HEK293T (cell line): ENCODE measurements at regions not wholly inside any gene's neighbourhood (a gene's known extent, or its start where the extent isn't known, plus 50 kb on each side); places are given as distances from the start of the nearest gene placed in this dataset.

Experiments
- CTCF ChIA-PET: fragments of 350-600 bp; formaldehyde crosslinking; extraction: SDS; loops from one replicate; lab custom pipeline; 2021; ENCODE audit warnings: antibody characterized with exemption, inconsistent platforms; lab: Yijun Ruan, JAX
- POLR2A ChIA-PET: fragments of 350-600 bp; formaldehyde crosslinking; extraction: SDS; loops from one replicate; lab custom pipeline; 2020; ENCODE audit warnings: antibody characterized with exemption, inconsistent platforms; lab: Yijun Ruan, JAX
- DNase-seq: peaks from one replicate; pipeline ENCODE4 v3.0.0; 2012; ENCODE audit warnings: mixed read lengths; ENCODE audit errors: extremely low spot score
- ARNT ChIP-seq: fragments of 450-650 bp; IDR thresholded peaks from 2 replicates; pipeline ENCODE4 v1.6.1; 2017; ENCODE audit warnings: mild to moderate bottlenecking
- BHLHE40 ChIP-seq: fragments of 450-650 bp; IDR thresholded peaks from 2 replicates; pipeline ENCODE4 v1.6.1; 2016; ENCODE audit warnings: mild to moderate bottlenecking, moderate library complexity, borderline replicate concordance
- CTBP1 ChIP-seq: fragments of 450-650 bp; IDR thresholded peaks from 2 replicates; pipeline ENCODE4 v1.6.1; 2016; ENCODE audit warnings: borderline replicate concordance
- ELF4 ChIP-seq: fragments of 450-650 bp; IDR thresholded peaks from 2 replicates; pipeline ENCODE4 v1.6.1; 2017; ENCODE audit warnings: antibody characterized with exemption
- FOXA1 ChIP-seq: fragments of 450-650 bp; IDR thresholded peaks from 2 replicates; pipeline ENCODE4 v1.6.1; 2016; ENCODE audit warnings: mild to moderate bottlenecking
- FOXK2 ChIP-seq: fragments of 450-650 bp; IDR thresholded peaks from 2 replicates; pipeline ENCODE4 v1.6.1; 2016; ENCODE audit warnings: mild to moderate bottlenecking
- FOXM1 ChIP-seq: fragments of 450-650 bp; IDR thresholded peaks from 2 replicates; pipeline ENCODE4 v1.6.1; 2017; ENCODE audit warnings: mild to moderate bottlenecking, borderline replicate concordance
- HDGF ChIP-seq: fragments of 450-650 bp; IDR thresholded peaks from 2 replicates; pipeline ENCODE4 v1.6.1; 2017; ENCODE audit warnings: antibody characterized with exemption, borderline replicate concordance
- L3MBTL2 ChIP-seq: fragments of 450-650 bp; conservative IDR thresholded peaks from 2 replicates; pipeline ENCODE4 v1.6.1; 2016; ENCODE audit warnings: mild to moderate bottlenecking
- LEF1 ChIP-seq: fragments of 450-650 bp; IDR thresholded peaks from 2 replicates; pipeline ENCODE4 v1.6.1; 2017; ENCODE audit warnings: mild to moderate bottlenecking, borderline replicate concordance
- NFRKB ChIP-seq: fragments of 450-650 bp; IDR thresholded peaks from 2 replicates; pipeline ENCODE4 v1.6.1; 2016; ENCODE audit warnings: mild to moderate bottlenecking, moderate library complexity
- PKNOX1 ChIP-seq: fragments of 450-650 bp; IDR thresholded peaks from 2 replicates; pipeline ENCODE4 v1.6.1; 2016
- SP1 ChIP-seq: fragments of 450-650 bp; IDR thresholded peaks from 2 replicates; pipeline ENCODE4 v1.6.1; 2017
- SUZ12 ChIP-seq: fragments of 450-650 bp; IDR thresholded peaks from 2 replicates; pipeline ENCODE4 v1.6.1; 2016; ENCODE audit warnings: mild to moderate bottlenecking
- TARDBP ChIP-seq: fragments of 450-650 bp; IDR thresholded peaks from 2 replicates; pipeline ENCODE4 v1.6.1; 2016
- ZNF384 ChIP-seq: fragments of 450-650 bp; IDR thresholded peaks from 2 replicates; pipeline ENCODE4 v1.6.1; 2016

- ChIA-PET POLR2A (no interaction called here), CTCF (no interaction called here)
- DNase-seq: no peak
- TF ChIP-seq PKNOX1: no peak
- TF ChIP-seq SP1: no peak
- TF ChIP-seq NFRKB: no peak
- no peak for TF ChIP-seq BHLHE40
- no peak for TF ChIP-seq ARNT
- no peak for TF ChIP-seq LEF1
- TF ChIP-seq SUZ12: no peak
These were observed 86.9 kb downstream of the ATP23 start for GRCh38 chr12:58028294-58028693.

DNA sequence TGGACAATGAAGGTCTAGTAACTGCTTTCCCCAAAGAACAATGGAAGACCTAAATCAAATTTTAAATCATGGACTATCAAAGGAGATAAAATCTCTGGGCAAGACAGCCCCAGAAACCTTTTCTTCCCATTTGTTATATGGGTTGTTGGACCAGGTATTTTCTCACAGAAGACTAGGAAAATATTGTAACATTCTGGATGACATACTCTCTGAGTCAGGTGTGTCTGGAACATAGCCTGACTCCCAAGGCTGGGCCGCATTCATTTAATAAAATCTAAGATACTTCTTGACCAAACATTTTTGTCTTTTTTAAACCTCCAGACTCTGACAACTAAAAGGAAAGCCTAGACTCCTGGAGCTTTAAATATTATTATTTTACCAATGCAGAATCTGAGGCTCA lies 87.9 kb downstream of the ATP23 start:
- DNase-seq: no peak
- CTCF ChIA-PET: no interaction called here
- POLR2A ChIA-PET: no interaction called here
- TF ChIP-seq FOXA1: no peak
- TF ChIP-seq SUZ12: no peak
- no peak for TF ChIP-seq ARNT

GRCh38 chr12:58030566-58031279 lies 89.4 kb downstream of the ATP23 start:
- POLR2A ChIA-PET: no interaction called here
- CTCF ChIA-PET: no interaction called here
- no peak for DNase-seq
- TF ChIP-seq FOXK2 (no peak), ZNF384 (no peak), L3MBTL2 (no peak), SP1 (no peak), SUZ12 (no peak), NFRKB (no peak), FOXA1 (no peak), PKNOX1 (no peak), LEF1 (no peak), CTBP1 (no peak), ARNT (no peak), FOXM1 (no peak)

DNA sequence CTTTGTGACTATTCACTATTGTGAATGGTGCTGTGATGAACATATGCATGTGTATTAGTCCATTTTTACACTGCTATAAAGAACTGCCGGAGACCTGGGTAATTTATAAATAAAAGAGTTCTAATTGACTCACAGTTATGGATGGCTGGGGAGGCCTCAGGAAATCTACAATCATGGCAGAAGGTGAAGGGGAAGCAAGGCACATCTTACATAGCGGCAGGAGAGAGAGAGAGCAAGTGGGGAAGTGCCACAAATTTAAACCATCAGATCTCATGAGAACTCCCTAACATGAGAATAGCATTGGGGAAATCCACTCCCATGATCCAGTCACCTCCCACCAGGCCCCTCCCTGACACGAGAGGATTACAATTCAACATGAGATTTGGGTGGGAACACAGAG lies 90.8 kb downstream of the ATP23 start:
- CTCF ChIA-PET: no interaction called here
- POLR2A ChIA-PET: no interaction called here
- no peak for TF ChIP-seq ARNT
- no peak for DNase-seq

DNA sequence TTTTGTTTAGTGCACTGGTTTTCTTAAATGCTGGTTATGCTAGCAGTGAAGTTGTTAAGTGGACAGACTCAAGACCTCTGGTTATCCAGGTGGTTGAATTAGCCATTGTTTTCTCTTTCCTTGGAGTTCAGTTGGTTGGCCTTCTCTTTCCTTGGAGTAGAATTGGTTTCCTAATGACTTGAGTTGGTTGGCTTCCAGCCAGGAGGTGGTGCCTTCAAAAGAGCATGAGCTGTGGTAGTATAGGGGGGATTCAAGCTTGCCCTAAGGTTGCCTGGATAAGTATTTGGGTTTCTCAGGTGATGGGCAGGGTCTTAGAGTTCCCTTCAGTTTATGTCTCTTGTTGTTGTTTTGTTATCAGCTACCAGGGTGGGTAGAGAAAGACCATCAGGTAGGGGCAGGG lies 92.5 kb downstream of the ATP23 start:
- CTCF ChIA-PET: no interaction called here
- TF ChIP-seq ARNT (no peak), LEF1 (no peak), ZNF384 (no peak), PKNOX1 (no peak), CTBP1 (no peak), L3MBTL2 (no peak), NFRKB (no peak), BHLHE40 (no peak), TARDBP (no peak), FOXA1 (no peak), SP1 (no peak), HDGF (no peak), FOXM1 (no peak), FOXK2 (no peak)
- POLR2A ChIA-PET: no interaction called here
- DNase-seq: no peak

DNA sequence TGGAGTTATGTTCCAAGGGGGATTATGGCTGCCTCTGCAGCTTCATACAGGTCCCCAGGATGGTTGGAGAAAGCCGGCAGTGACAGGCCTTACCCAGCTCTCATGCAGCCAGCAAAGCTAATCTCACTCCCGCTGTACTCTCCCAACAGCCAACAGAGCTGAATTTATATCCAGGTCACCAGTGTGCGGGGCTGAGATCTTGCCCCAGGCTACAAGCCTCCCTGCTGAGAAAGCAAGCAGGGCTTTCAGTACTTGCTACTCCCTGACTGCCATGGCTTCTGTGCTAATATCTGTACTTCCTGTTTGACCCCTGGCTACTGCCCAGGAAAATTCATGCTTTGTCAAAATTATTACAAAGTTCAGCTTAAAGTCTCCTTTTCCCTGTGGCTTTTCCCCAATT lies 92.9 kb downstream of the ATP23 start:
- DNase-seq: no peak
- ChIA-PET POLR2A (no interaction called here), CTCF (no interaction called here)
- no peak for TF ChIP-seq FOXM1
- no peak for TF ChIP-seq PKNOX1
- no peak for TF ChIP-seq BHLHE40
- TF ChIP-seq NFRKB: no peak
- no peak for TF ChIP-seq HDGF
- no peak for TF ChIP-seq FOXK2

DNA sequence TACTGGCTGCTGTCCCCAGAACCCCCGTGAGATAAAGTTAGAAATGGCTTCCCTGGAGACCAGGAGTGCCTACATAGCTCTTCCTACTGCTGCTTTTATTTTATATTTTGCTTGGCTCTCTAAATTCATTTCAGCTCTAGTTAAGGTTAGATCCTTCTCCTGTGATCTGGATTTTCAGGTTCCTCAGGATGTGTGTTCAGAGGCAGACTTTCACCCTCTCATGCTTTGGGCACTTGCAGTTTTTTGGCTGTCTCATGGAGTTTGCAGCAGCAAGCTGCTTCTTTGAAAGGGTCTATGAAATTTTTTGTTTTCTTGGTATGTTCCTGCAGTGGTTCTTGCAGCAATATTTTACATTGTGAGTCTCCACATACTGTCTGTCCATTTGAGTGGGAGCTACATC lies 93.3 kb downstream of the ATP23 start:
- POLR2A ChIA-PET: no interaction called here
- TF ChIP-seq LEF1 (no peak), ZNF384 (no peak), FOXM1 (no peak), HDGF (no peak), PKNOX1 (no peak), FOXK2 (no peak), BHLHE40 (no peak), CTBP1 (no peak), SUZ12 (no peak), TARDBP (no peak), L3MBTL2 (no peak), ARNT (no peak), SP1 (no peak), ELF4 (no peak), NFRKB (no peak)
- no peak for DNase-seq
- CTCF ChIA-PET: no interaction called here
